Liver (tissue), 3 donors: ENCODE measurements at regions not wholly inside any gene's neighbourhood (a gene's known extent, or its start where the extent isn't known, plus 50 kb on each side); places are given as distances from the start of the nearest gene placed in this dataset.

Experiments
- ATF3 ChIP-seq: IDR thresholded peaks from 2 replicates; pipeline ENCODE4 v1.6.1; 2016; ENCODE audit warnings: antibody characterized with exemption
- CTCF ChIP-seq: fragments of 150-350 bp; IDR thresholded peaks from 2 replicates; pipeline ENCODE4 v1.5.1; 2017; ENCODE audit warnings: improper control_type of control experiment, low read depth, low read length; ENCODE audit not compliant: missing input control
- GABPA ChIP-seq, 2 donors: IDR thresholded peaks in 1 of 2; conservative IDR thresholded peaks in 1 of 2; 2 replicates each; pipeline ENCODE4 v1.6.1; 2016; ENCODE audit warnings: antibody characterized with exemption in 2 of 2, mild to moderate bottlenecking in 1 of 2, moderate library complexity in 1 of 2
- JUND ChIP-seq, 2 donors: IDR thresholded peaks; 2 replicates each; pipeline ENCODE4 v1.6.1; 2016; ENCODE audit warnings: antibody characterized with exemption in 2 of 2
- MAX ChIP-seq: IDR thresholded peaks from 2 replicates; pipeline ENCODE4 v1.6.1; 2016; ENCODE audit warnings: antibody characterized with exemption
- RAD21 ChIP-seq, 2 donors: IDR thresholded peaks; 2 replicates each; pipeline ENCODE4 v1.6.1; 2016; ENCODE audit warnings: antibody characterized with exemption in 2 of 2, mild to moderate bottlenecking in 2 of 2
- REST ChIP-seq: IDR thresholded peaks from 2 replicates; pipeline ENCODE4 v1.6.1; 2016; ENCODE audit warnings: antibody characterized with exemption, mild to moderate bottlenecking
- SP1 ChIP-seq: IDR thresholded peaks from 2 replicates; pipeline ENCODE4 v1.6.1; 2018; ENCODE audit warnings: antibody characterized with exemption, mild to moderate bottlenecking
- TAF1 ChIP-seq: conservative IDR thresholded peaks from 2 replicates; pipeline ENCODE4 v1.6.1; 2016; ENCODE audit warnings: antibody characterized with exemption, mild to moderate bottlenecking
- donor health status: healthy.
- donor health status: healthy.

- TF ChIP-seq REST = no peak
- no peak for TF ChIP-seq CTCF
- TF ChIP-seq MAX = no peak
- no peak for TF ChIP-seq GABPA (IDR thresholded peaks at IDR 0.05 in 1 of 2, conservative IDR thresholded peaks at IDR 0.05 in 1 of 2)
- no peak for TF ChIP-seq RAD21 (IDR thresholded peaks at IDR 0.05)
- no peak for TF ChIP-seq SP1
- TF ChIP-seq TAF1 = no peak
- TF ChIP-seq ATF3 = no peak
- TF ChIP-seq JUND (IDR thresholded peaks at IDR 0.05) = no peak
Measured at GRCh38 chr2:219723311-219723710, 95.9 kb downstream of the SLC4A3 start.
